HG03457 (cell line): ENCODE measurements at regions not wholly inside any gene's neighbourhood (a gene's known extent, or its start where the extent isn't known, plus 50 kb on each side); places are given as distances from the start of the nearest gene placed in this dataset.

Experiments
- ATAC-seq: cut with Tn5 transposase; IDR thresholded peaks from one replicate; pipeline ENCODE4 v1.9.1; 2021; ENCODE audit warnings: moderate number of reproducible peaks; ENCODE audit not compliant: unreplicated experiment

DNA sequence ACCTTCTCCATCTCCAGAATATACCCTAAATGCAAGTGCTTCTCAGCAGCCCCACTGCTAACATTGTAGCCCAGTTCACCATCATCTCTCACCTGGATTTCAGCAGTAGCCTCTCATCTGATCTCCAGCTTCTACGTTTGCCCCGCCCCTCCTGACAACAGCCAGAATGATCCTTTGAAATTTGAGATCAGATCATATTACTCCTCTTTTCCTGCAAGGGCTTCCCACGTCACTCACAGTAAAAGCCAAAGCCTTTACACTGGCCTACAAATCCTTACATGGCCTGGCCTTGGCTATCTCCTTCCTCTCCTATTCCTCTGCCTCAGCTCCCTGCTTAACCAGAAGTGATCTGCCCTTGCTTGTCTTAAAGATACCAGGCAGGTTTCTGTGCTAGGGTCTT is 94.3 kb upstream of the NBEA start:
- no peak for ATAC-seq

DNA sequence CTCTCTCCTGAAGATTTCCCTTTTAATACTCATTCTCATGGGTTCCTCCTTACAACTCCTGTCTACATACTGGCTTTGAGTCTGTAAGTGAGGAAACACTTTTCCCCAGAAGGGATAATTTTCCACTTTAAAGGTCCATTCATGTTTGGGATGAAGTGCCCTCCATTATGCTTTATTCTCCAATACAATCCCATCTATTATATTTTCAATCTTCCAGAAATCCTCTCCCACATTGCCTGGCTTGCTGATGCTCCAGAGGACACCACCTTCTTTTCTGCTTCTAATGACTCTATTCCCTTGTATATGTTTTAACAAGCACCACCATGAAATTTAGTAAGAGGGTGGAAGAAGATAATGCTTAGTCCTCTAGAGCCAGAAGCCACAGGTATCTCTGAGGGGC is 92.7 kb upstream of the NBEA start:
- ATAC-seq = no peak

DNA sequence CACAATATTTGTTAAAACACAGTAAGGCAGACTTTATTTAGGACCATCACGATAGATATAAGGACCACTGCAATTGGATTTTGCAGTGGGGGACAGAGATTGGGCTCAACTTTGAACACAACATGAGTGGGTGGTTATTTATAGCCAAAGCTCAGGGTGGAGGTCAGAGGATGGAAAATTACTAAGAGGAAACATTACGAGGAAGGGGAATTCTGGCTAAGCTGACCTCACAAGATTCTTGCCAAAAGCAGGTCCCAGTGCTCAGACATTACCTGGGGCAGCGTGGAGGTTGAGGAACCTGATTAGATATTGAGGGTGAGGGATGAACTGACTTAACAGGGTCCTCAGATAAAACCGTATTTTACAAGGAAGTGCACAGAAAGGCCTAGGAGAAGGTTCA is 88.9 kb upstream of the NBEA start:
- ATAC-seq = no peak

GRCh38 chr13:34857558-34858325 is 84.3 kb upstream of the NBEA start:
- no peak for ATAC-seq

- ATAC-seq = no peak
These were observed 79.8 kb upstream of the NBEA start for GRCh38 chr13:34862311-34862710.

GRCh38 chr13:34862716-34863115 is 79.4 kb upstream of the NBEA start:
- ATAC-seq = no peak

DNA sequence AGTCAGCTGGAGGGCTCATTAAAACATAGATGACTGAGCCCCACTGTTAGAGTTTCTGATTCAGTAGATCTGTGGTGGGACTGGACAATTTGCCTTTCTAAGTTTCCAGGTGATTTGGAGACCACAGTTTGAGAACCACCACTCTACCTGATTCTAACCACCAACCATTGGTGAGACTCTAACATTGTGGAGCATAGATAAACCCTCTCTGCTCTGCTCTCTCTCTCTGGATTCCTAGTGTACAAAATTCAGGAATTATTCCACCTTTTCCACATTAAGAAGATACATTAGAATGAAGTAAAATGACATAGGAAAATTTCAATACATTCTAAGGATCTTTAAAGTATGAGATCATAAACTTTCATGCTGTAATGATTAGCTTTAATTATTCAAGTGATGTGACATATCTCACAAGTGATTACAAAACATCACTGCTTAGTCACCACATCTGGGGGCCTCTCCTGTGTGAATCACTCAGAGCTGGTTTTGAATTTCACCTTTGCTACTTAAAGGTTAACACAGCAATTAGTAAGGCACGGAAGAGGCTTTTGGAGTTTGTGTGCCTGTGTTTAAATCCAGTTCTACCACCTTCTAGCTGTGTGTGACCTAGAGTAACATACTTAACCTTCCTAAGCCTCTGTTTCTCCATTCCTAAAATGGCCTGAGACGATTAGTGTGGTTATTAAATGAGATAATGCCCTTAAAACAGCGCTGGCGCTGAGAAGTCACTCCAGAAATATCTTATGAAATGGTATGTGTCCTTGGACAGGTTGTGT is 78.5 kb upstream of the NBEA start:
- ATAC-seq = no peak

- no peak for ATAC-seq
These were observed 77.4 kb upstream of the NBEA start for GRCh38 chr13:34864671-34865070.

DNA sequence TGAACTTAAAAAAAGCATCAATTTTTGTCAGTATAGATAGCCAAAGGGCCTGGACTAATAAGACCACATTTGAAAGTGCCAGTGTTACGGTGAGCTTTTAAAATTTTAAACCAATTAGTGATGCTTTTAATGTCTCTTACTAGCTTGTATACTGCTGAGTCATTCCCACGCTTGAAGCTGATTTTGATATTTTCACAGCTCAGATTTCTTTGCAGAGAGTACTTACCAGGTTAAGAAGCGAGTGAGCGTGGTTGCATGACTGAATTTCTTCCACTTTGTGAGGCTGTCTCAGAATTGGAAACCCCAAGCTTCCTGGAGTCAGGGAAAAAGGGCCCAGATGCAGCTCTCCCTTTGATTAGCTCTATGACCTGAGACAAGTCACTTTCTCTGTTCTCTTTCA is 74.5 kb upstream of the NBEA start:
- ATAC-seq = no peak

- no peak for ATAC-seq
These were observed 73.3 kb upstream of the NBEA start for GRCh38 chr13:34868733-34869132.

GRCh38 chr13:34869696-34870095 is 72.4 kb upstream of the NBEA start:
- no peak for ATAC-seq

DNA sequence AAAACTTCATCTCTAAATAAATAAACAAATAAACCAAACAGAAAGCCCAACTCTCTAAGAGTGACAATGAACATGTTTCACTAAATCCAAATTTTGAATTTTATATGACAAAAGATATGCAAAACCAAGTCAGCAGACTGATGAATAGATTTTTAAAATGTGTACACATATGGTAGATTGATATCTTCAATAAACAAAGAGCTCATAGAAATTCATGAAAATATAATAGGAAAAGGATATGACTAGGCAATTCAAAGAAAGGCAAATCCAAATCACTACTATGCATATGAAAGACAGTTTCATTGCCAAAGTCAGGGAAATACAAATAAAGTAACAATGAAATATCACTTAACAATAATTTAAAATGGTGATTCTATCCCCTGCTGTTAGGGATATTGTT is 63.7 kb upstream of the NBEA start:
- ATAC-seq = no peak

- no peak for ATAC-seq
These were observed 62.2 kb upstream of the NBEA start for GRCh38 chr13:34879851-34880250.

DNA sequence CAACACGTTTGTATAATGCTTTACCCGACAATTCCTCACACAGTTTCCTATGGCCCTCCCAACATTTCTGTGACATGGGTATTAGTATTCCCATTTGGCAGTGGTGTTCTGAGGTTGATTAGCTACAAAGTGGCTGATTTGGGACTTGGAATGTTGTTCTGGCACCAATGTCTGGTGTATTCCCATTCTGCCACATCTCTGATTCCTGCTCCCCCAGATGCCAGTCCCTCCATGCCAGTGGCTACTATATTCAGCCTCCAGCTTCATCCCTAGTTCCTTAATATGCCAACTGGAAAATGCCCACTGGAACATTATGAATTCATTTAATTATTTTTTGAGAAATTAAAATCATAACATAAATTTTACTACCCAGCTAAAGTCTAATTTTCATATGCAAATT is 60.6 kb upstream of the NBEA start:
- ATAC-seq = no peak

GRCh38 chr13:34883396-34883795 is 58.7 kb upstream of the NBEA start:
- ATAC-seq = no peak

- ATAC-seq = no peak
These were observed 57.7 kb upstream of the NBEA start for GRCh38 chr13:34884366-34884765.

DNA sequence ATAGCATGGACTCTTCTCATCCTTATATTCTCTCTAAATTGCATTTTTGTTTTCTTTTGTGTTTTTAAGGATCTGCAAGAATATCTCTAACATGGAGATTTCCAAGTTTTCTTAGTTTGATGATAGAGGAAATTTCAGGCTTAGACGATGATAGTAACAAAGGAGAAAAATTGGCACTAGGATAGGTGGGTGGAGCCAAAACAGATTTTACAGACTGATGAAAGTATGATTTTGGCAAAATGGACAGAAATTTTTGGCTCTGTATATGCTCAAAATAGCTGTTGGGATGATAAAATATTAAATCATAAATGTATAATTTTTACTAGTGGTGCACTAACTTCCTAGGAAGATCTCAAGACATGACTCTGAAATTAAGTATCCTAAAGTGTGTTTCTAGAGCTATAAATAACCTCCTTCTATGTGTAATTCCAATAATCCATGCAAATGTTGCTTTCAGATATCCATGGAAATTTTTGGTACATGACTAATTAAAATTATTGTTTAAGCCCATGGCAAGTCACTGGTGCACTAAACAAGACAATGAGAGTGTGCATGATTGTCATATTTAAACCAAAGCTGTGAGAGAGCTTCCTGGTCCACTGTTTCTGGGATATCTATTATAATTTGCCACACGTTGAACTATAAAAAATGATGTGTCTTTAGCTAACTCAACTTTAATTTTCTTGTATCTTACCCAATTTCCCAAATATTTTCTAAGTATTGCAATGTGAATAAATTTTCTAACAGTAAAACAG is 55.8 kb upstream of the NBEA start:
- no peak for ATAC-seq

DNA sequence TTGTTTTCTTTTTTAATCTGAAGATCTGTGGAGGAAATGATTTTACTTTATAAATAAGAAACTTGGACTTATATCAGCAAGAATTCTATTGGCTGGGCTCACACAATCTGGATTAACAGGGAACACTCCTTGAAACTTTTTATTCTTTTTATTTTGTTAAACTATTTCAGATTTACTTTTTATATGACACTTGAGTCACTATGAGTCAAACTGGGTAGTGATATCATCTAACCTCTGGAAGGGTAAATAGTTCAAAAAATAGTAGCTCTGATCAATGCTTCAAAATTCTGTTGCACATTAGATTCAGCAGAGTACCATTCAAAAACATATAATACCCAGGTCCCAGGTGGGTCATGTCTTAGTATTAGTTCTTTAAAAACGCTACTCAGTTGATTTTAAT is 55.1 kb upstream of the NBEA start:
- ATAC-seq = no peak
